ENCODE measurements at regions not wholly inside any gene's neighbourhood (a gene's known extent, or its start where the extent isn't known, plus 50 kb on each side); places are given as distances from the start of the nearest gene placed in this dataset.
A peak's percentile ranks its signal among the peaks of the same experiment; 100 is the strongest.

GRCh38 chr4:31175242-31175910 lies 455.2 kb downstream of the PCDH7 start:
- no peaks in the 10 kb centered on the region for H3K9me3 ChIP-seq (ENCODE audit: low read depth)
- H3K36me3 Mint-ChIP-seq: no peaks in the 10 kb centered on the region
- no peak overlapping the region for H3K9ac ChIP-seq
- H3K4me2 ChIP-seq: no peak overlapping the region
- no peak overlapping the region for H2AFZ ChIP-seq (replicated peaks)
- no peaks in the 10 kb centered on the region for H3K27me3 ChIP-seq
- H3K4me3 ChIP-seq: no peak overlapping the region
- H3K79me2 ChIP-seq (ENCODE audit: low read depth): no peaks in the 10 kb centered on the region
- no peaks in the 10 kb centered on the region for H3K36me3 ChIP-seq
- H3K27ac Mint-ChIP-seq: no peak overlapping the region
- no peaks in the 10 kb centered on the region for H3K27me3 Mint-ChIP-seq (ENCODE audit: insufficient read depth, low read depth)
- no peak overlapping the region for H3K4me3 Mint-ChIP-seq
- H3K4me1 Mint-ChIP-seq: peaks cover under 1% of the 10 kb centered on the region
- no peak for DNase-seq (ENCODE audit: low spot score)
- TF ChIP-seq CTCF (IDR thresholded peaks at IDR 0.05): no peak
- no peak for TF ChIP-seq EZH2phosphoT487 (IDR thresholded peaks at IDR 0.05)
- no peak for TF ChIP-seq EZH2 (IDR thresholded peaks at IDR 0.05)
- no peak overlapping the region for H3K27ac ChIP-seq
- no peaks in the 10 kb centered on the region for H3F3A ChIP-seq (ENCODE audit: low read depth)
- H4K20me1 ChIP-seq (ENCODE audit: low read depth): no peaks in the 10 kb centered on the region
- H3K4me1 ChIP-seq: peaks cover 3% of the 10 kb centered on the region
- H3K9me3 Mint-ChIP-seq: no peaks in the 10 kb centered on the region

- Histone ChIP-seq H3K36me3 (no peaks in the 10 kb centered on the region), H3F3A (ENCODE audit: low read depth) (no peaks in the 10 kb centered on the region), H2AFZ (replicated peaks) (peak overlapping the region; percentile 52), H3K27me3 (no peaks in the 10 kb centered on the region), H3K4me3 (no peak overlapping the region), H4K20me1 (ENCODE audit: low read depth) (no peaks in the 10 kb centered on the region), H3K9ac (no peak overlapping the region), H3K79me2 (ENCODE audit: low read depth) (no peaks in the 10 kb centered on the region), H3K27ac (no peak overlapping the region), H3K9me3 (ENCODE audit: low read depth) (peaks cover 8% of the 10 kb centered on the region), H3K4me1 (no peaks in the 10 kb centered on the region), H3K4me2 (no peak overlapping the region)
- TF ChIP-seq EZH2 (IDR thresholded peaks at IDR 0.05) (no peak), EZH2phosphoT487 (IDR thresholded peaks at IDR 0.05) (no peak), CTCF (IDR thresholded peaks at IDR 0.05) (no peak)
- DNase-seq (ENCODE audit: low spot score): no peak
- Mint-ChIP-seq H3K4me1 (no peaks in the 10 kb centered on the region), H3K9me3 (peaks cover 12% of the 10 kb centered on the region), H3K4me3 (no peak overlapping the region), H3K27me3 (ENCODE audit: insufficient read depth, low read depth) (no peaks in the 10 kb centered on the region), H3K36me3 (no peaks in the 10 kb centered on the region), H3K27ac (no peak overlapping the region)
Observed at GRCh38 chr4:31183256-31183655, 463.1 kb downstream of the PCDH7 start.

DNA sequence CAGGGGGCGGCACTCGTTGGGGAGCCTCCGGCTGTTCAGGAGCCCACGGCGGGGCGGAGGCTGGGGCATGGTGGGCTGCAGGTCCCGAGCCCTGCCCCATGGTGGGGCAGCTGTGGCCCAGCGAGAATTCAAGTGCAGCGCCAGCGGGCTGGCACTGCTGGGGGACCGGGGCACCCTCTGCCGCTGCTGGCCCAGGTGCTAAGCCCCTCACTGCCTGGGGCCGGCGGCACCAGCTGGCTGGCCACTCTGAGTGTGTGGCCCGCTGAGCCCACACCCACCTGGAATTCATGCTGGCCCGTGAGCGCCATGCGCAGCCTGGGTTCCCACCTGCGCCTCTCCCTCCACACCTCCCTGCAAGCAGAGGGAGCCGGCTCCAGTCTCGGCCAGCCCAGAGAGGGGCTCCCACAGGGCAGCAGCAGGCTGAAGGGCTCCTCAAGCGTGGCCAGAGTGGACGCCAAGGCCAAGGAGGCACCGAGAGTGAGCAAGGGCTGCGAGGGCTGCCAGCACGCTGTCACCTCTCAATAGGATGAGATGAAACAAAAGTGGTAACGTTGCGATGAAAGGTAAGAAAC lies 464.9 kb downstream of the PCDH7 start:
- no peaks in the 10 kb centered on the region for H4K20me1 ChIP-seq (ENCODE audit: low read depth)
- peaks cover 4% of the 10 kb centered on the region for H3K4me1 ChIP-seq
- H3K27me3 Mint-ChIP-seq (ENCODE audit: insufficient read depth, low read depth): no peaks in the 10 kb centered on the region
- no peak overlapping the region for H3K4me3 Mint-ChIP-seq
- H3K4me2 ChIP-seq: no peak overlapping the region
- H3K4me3 ChIP-seq: no peak overlapping the region
- peaks cover 8% of the 10 kb centered on the region for H3K9me3 ChIP-seq (ENCODE audit: low read depth)
- TF ChIP-seq EZH2phosphoT487 (IDR thresholded peaks at IDR 0.05): no peak
- TF ChIP-seq CTCF (IDR thresholded peaks at IDR 0.05): no peak
- TF ChIP-seq EZH2 (IDR thresholded peaks at IDR 0.05): no peak
- H3K4me1 Mint-ChIP-seq: no peaks in the 10 kb centered on the region
- DNase-seq (ENCODE audit: low spot score): no peak
- no peaks in the 10 kb centered on the region for H3K79me2 ChIP-seq (ENCODE audit: low read depth)
- no peak overlapping the region for H3K27ac Mint-ChIP-seq
- H3K36me3 ChIP-seq: no peaks in the 10 kb centered on the region
- no peaks in the 10 kb centered on the region for H3K36me3 Mint-ChIP-seq
- H3K9ac ChIP-seq: no peak overlapping the region
- no peaks in the 10 kb centered on the region for H3K27me3 ChIP-seq
- H3K9me3 Mint-ChIP-seq: peaks cover 12% of the 10 kb centered on the region
- no peak overlapping the region for H2AFZ ChIP-seq (replicated peaks)
- no peak overlapping the region for H3K27ac ChIP-seq
- H3F3A ChIP-seq (ENCODE audit: low read depth): no peaks in the 10 kb centered on the region

Measured in neural progenitor cell (in vitro differentiated cells).